NCI-H69 (cell line): ENCODE measurements at regions not wholly inside any gene's neighbourhood (a gene's known extent, or its start where the extent isn't known, plus 50 kb on each side); places are given as distances from the start of the nearest gene placed in this dataset.

Experiments used
- DNase-seq: peaks from one replicate; lab custom pipeline; 2025; lab: John Stamatoyannopoulos, UW

DNA sequence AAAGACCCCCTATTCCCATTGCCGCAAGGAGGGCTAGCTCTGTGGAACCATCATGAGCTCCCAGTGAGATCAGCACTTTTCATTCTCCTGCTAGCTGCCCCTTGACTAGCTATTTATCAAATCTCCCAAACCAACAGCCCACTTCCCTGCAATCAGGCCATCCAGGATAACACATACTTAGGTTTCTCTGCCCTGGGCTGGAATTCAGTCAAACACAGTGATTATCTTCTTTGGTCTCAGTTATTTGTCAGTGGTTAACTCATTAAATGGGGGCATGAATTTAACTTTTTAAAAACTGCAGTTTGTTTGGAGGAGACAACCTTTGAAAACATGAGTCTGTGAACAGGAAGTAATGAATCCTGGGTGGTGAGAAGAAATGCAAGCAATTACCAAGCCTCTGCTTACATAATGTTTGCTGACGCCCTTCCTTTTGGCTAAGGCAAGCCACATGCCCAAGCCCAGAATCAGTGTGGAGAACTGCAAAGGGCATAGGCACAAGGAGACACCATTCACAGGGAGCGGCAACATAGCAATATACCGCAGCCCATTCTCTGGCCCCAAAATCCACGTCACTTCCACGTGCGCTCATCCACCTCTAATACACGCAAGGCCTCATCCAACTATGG lies 275.0 kb downstream of the DRD1 start:
- no peak for DNase-seq

DNA sequence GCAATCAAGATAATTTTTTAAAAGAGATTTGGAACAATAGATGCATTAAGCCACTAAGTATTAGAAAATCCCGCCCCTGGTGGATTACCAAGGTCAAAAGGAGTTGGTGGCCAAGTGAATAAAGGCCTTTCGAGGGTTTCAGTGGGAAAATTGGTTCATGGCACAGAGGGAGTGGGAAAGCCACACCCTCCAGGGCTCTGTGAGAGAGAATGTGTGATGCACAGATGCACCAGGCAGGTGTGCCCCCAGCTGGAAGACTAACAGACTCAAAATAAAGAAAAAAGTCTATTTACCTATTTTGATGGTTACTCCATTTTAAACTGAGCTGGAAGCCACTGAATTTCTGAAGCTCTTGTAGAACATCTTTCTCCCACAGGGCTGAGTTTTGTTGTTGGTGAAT lies 278.0 kb downstream of the DRD1 start:
- no peak for DNase-seq

- DNase-seq = no peak
Measured at GRCh38 chr5:175163586-175164275, 280.3 kb downstream of the DRD1 start.

GRCh38 chr5:175162036-175162435 lies 281.9 kb downstream of the DRD1 start:
- no peak for DNase-seq

- no peak for DNase-seq
Measured at GRCh38 chr5:175159956-175160355, 284.0 kb downstream of the DRD1 start.

DNA sequence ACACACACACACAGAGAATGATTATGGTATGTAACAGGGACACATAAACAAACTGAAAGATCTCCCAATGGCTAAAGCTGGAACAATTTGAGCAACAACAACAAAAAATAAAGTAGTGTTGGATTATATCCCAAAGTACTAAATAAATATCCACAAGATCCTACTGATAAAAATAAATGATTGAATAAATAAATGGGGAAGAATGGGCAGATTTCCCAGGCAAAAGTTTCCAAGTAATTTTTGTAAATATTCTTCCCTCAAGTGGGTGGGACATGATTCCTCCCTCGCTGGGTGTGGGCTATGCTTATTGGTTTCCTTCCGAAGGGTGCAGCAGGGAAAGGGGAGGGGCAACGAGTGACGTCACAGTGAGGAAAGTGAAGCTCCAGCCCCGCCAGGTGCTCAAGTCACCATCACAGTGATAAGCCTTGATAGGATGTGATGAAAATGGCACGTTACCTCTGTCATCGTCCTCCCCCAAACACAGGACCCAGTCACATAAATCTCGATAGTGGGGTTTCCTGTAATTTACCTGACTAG lies 295.3 kb downstream of the DRD1 start:
- DNase-seq = no peak

GRCh38 chr5:175146733-175147132 lies 297.2 kb downstream of the DRD1 start:
- no peak for DNase-seq

GRCh38 chr5:175141421-175141820 lies 302.6 kb downstream of the DRD1 start:
- DNase-seq = no peak

DNA sequence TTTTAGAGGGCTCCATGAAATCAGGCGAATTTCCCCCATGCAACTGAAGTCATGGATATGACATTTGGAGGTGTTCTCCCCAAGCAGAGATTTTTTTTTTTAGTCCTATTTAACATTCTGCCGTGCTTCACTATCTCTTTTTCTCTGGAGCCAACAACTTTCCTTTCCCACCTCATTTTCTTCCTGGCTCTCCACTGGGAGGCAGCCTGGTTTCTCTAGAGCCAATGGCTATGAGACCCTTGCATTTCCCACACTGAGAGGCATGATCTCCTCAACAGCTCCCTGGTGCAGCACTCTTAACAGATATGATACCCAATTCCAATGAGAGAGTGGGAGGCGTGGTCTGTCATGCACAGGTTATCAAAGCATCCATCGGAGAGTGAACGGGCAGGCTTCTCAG lies 310.8 kb downstream of the DRD1 start:
- no peak for DNase-seq

- DNase-seq = no peak
Measured at GRCh38 chr5:175131432-175131831, 312.6 kb downstream of the DRD1 start.

- DNase-seq = no peak
Measured at GRCh38 chr5:175129619-175130018, 314.4 kb downstream of the DRD1 start.

- no peak for DNase-seq
Measured at GRCh38 chr5:175129121-175129520, 314.9 kb downstream of the DRD1 start.

DNA sequence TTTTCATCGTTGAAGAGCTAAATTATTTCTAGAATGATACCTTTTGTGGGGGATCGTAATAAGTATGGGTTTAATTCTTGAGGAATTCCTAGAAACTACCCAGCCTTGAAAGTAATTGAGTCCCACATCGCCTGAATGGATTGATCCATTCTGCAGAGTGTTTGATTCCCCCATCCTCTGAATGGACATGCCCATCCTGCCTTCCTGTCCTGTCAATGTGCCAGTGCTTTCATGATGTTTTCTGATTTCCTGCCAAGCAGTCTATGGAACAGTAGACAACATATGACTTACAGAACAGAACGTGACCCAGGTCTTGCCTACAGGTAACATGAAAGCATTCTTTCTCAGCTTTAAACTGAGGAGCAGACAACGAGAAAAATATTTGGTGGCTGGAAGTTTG lies 319.2 kb downstream of the DRD1 start:
- DNase-seq = no peak

GRCh38 chr5:175124251-175124813 lies 319.6 kb downstream of the DRD1 start:
- DNase-seq = no peak

DNA sequence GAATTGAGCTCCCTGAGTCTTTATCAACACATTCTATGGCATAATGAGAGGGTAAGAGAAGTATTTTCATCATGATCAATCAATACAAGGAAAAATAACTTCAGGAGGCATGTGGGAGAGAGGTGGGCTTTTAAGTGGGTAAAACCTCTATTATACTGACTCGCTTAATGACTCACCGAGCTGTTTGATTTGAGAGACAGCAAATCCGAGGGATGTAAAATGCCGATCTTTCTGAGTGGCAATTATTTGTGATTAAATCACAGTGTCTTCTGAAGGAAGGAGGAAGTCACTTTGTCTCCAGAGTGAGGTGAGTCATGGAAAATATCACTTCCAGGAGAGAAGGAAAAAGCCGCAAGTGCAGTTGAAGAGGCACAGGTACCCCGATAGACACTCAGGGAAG lies 320.4 kb downstream of the DRD1 start:
- no peak for DNase-seq

GRCh38 chr5:175121457-175121856 lies 322.5 kb downstream of the DRD1 start:
- no peak for DNase-seq

DNA sequence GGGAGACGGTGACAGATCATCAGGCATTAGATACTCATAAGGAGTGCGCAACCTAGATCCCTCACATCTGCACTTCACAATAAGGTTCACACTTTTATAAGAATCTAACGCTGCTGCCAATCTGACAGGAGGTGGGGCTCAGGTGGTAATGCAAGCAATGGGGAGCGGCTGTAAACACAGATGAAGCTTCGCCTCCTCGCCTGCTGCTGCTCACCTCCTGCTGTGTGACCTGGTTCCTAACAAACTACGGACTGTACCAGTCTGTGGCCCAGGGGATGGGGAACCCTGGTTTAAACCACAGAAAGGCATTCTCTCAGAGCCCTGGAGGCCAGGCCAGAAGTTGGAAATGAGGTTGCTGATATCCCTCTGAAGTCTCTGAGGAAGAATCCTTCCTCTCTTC lies 323.6 kb downstream of the DRD1 start:
- DNase-seq = no peak

DNA sequence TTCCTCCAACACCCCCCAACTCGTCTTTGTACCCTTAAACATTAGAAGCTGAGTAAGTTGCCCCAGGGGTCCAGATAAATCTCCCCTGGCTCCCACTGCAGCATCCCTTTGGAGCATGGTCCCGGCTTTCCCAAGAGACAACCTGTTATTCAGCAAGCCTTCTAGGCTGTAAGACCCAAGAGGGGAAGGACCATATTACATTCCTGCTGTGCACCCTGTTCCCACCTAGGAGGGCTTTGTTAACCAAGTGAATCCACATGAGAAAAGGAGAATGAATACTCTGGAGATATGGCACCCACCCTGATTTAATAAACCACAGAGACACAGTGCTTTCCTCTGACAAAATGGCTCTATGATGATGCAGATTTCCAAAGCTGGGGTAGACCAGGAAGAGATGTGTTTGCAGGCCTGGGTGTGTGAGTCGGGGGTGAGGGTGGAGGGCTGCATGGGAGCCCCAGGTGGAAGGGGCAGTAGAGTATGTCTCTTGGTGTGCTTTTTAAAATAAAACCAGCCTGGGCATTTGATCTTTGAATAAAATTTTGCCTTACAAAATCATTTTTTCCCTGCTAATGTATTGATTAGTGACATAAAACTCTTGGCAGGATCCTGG lies 325.2 kb downstream of the DRD1 start:
- no peak for DNase-seq

DNA sequence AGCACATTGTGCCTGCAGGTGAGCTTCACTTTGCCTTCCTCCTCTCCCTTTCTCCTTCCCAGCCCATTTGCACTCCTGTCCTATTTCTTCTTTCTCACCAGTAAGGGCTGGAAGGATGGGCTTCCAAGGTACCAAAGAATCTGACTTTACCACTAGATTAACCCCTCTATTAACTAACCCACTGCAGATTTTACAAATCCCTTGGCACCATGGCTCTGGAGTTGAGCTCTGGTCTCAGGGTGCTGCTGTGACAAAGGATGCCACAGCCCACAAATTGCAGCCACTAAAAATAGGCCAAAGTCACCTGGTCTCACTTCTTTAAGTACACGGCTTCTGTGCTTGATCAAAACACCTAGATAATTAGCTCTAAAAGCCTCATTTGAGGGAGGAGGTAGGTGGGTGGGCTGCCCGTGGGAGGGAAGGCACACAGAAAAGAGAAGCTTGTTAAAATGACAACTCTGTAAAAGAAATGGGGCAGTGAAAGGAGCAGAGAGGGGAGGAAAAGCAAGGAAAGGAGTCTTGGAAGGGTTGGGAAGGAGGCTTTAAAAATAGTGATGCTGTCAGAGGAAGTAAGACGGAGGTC lies 327.4 kb downstream of the DRD1 start:
- DNase-seq = no peak

DNA sequence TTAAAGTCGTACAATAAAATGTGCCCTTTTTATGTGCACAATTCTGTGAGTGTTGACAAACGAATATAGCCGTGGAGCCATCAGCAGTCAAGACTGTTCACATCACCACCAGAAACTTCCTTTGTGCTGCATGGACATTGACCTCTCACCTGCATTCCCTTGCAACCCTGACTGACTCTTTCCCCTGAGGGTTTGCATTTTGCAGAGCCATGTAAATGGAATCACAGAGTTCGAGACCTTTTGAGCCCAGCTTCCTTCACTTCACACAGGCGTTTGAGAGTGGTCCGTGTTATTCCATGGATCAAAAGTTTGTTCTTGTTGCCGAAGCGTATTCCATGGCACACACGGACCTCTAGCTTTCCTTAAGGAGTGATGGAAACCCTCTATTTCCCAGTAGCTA lies 328.2 kb downstream of the DRD1 start:
- no peak for DNase-seq

- no peak for DNase-seq
Measured at GRCh38 chr5:175113947-175114346, 330.0 kb downstream of the DRD1 start.

- DNase-seq = no peak
Measured at GRCh38 chr5:175109058-175109755, 334.8 kb downstream of the DRD1 start.
